A549 (cell line): ENCODE measurements at regions not wholly inside any gene's neighbourhood (a gene's known extent, or its start where the extent isn't known, plus 50 kb on each side); places are given as distances from the start of the nearest gene placed in this dataset.

Source experiments
- ATAC-seq, 2 experiments: fragments of 200-7000 bp in 1 of 2; fragments of >200 bp in 1 of 2; cut with Nextera tagmentation in 1 of 2; cut with Tn5 transposase in 1 of 2; 3 replicates each; pipeline versions ENCODE4 v1.8.0 to v1.9.1; 2018 to 2020; ENCODE audit warnings: mild to moderate bottlenecking in 1 of 2, moderate library complexity in 1 of 2
- CTCF ChIA-PET: fragments of 300-600 bp; sonication (Branson Sonifier 250); formaldehyde crosslinking; extraction: SDS; loops from one replicate; lab custom pipeline; 2021; ENCODE audit warnings: antibody characterized with exemption, inconsistent platforms; lab: Yijun Ruan, JAX
- POLR2A ChIA-PET: fragments of 350-600 bp; formaldehyde crosslinking; extraction: SDS; loops from one replicate; lab custom pipeline; 2021; ENCODE audit warnings: antibody characterized with exemption, inconsistent platforms; lab: Yijun Ruan, JAX
- DNase-seq, 2 experiments: peaks; one replicate each; pipeline versions ENCODE4 v3.0.0 to v3.0.0-alpha.2; 2011 to 2016; ENCODE audit warnings: low read depth in 1 of 2, low spot score in 1 of 2
- FAIRE-seq: peaks from 2 replicates; lab custom pipeline; 2011; peaks lifted over from hg19 to GRCh38; lab: Jason Lieb, UNC
- H3K27ac ChIP-seq, 2 experiments: fragments of >200 bp; sonication (Bioruptor Twin); formaldehyde crosslinking; 3 replicates each; pipeline ENCODE4 v1.5.1; 2016 to 2017
- H3K4me1 ChIP-seq: fragments of >200 bp; sonication (Bioruptor Twin); formaldehyde crosslinking; 3 replicates; pipeline ENCODE4 v1.6.1; 2016
- H3K4me2 ChIP-seq: fragments of >200 bp; sonication (Bioruptor Twin); formaldehyde crosslinking; 3 replicates; pipeline ENCODE4 v1.6.1; 2016
- H3K4me3 ChIP-seq: fragments of >200 bp; sonication (Bioruptor Twin); formaldehyde crosslinking; 3 replicates; pipeline ENCODE4 v1.5.1; 2016
- H3K9me3 ChIP-seq: fragments of >200 bp; sonication (Bioruptor Twin); formaldehyde crosslinking; 3 replicates; pipeline ENCODE4 v1.6.1; 2016
- BHLHE40 ChIP-seq: IDR thresholded peaks from 2 replicates; pipeline ENCODE4 v1.6.1; 2012; ENCODE audit warnings: low read depth, low read length, inconsistent platforms
- CBX2 ChIP-seq: fragments of 200-600 bp; sonication (generic); IDR thresholded peaks from 2 replicates; pipeline ENCODE4 v1.6.1; 2016; ENCODE audit warnings: low read depth, mild to moderate bottlenecking, borderline replicate concordance
- CHD2 ChIP-seq: fragments of 150-350 bp; IDR thresholded peaks from 2 replicates; pipeline ENCODE4 v1.6.1; 2014; ENCODE audit warnings: low read length; ENCODE audit not compliant: partially characterized antibody
- CHD4 ChIP-seq: fragments of 200-600 bp; sonication (generic); IDR thresholded peaks from 2 replicates; pipeline ENCODE4 v1.6.1; 2016; ENCODE audit warnings: antibody characterized with exemption, mild to moderate bottlenecking, borderline replicate concordance
- EHF ChIP-seq: fragments of 250-450 bp; sonication (Bioruptor Pico); IDR thresholded peaks from 2 replicates; pipeline ENCODE4 v1.5.0; 2020; ENCODE audit warnings: mild to moderate bottlenecking
- EHMT2 ChIP-seq: fragments of 200-600 bp; sonication (generic); IDR thresholded peaks from 2 replicates; pipeline ENCODE4 v1.6.1; 2016; ENCODE audit warnings: antibody characterized with exemption, low read depth, mild to moderate bottlenecking, moderate library complexity
- EP300 ChIP-seq, 2 experiments: fragments of >200 bp; sonication (Bioruptor Twin); formaldehyde crosslinking; IDR thresholded peaks; 2 replicates in 1 of 2; 3 replicates in 1 of 2; pipeline ENCODE4 v1.6.1; 2016 to 2017
- ESRRA ChIP-seq: fragments of 150-350 bp; IDR thresholded peaks from 2 replicates; pipeline ENCODE4 v1.6.1; 2014; ENCODE audit warnings: mild to moderate bottlenecking, low read length, borderline replicate concordance
- FOXS1 ChIP-seq: fragments of 250-450 bp; sonication (Bioruptor Pico); IDR thresholded peaks from 2 replicates; pipeline ENCODE4 v1.5.0; 2020; ENCODE audit warnings: mild to moderate bottlenecking, moderate library complexity
- HES2 ChIP-seq: fragments of >200 bp; sonication (Bioruptor Twin); formaldehyde crosslinking; IDR thresholded peaks from 2 replicates; pipeline ENCODE4 v1.6.1; 2016
- HEYL ChIP-seq: fragments of 250-450 bp; sonication (Bioruptor Pico); IDR thresholded peaks from 2 replicates; pipeline ENCODE4 v1.8.0; 2021; ENCODE audit warnings: mild to moderate bottlenecking, moderate library complexity
- HOXA7 ChIP-seq: fragments of 250-450 bp; sonication (Bioruptor Pico); IDR thresholded peaks from 2 replicates; pipeline ENCODE4 v1.5.0; 2020; ENCODE audit warnings: mild to moderate bottlenecking, moderate library complexity
- HOXB13 ChIP-seq: fragments of 250-450 bp; sonication (Bioruptor Pico); IDR thresholded peaks from 2 replicates; pipeline ENCODE4 v1.5.0; 2020; ENCODE audit warnings: low read depth, mild to moderate bottlenecking, moderate library complexity
- NPAS2 ChIP-seq: fragments of 250-450 bp; sonication (Bioruptor Pico); IDR thresholded peaks from 2 replicates; pipeline ENCODE4 v1.8.0; 2022; ENCODE audit warnings: mild to moderate bottlenecking, moderate library complexity, borderline replicate concordance
- PBX3 ChIP-seq: IDR thresholded peaks from 2 replicates; pipeline ENCODE4 v1.6.1; 2012
- POLR2A ChIP-seq: IDR thresholded peaks from 2 replicates; pipeline ENCODE4 v1.6.1; 2012; ENCODE audit warnings: mild to moderate bottlenecking, low read length
- TFCP2L1 ChIP-seq: fragments of 250-450 bp; sonication (Bioruptor Pico); IDR thresholded peaks from 2 replicates; pipeline ENCODE4 v1.5.0; 2021; ENCODE audit warnings: mild to moderate bottlenecking
- TP53 ChIP-seq: fragments of 250-450 bp; sonication (Bioruptor Pico); IDR thresholded peaks from 2 replicates; pipeline ENCODE4 v1.5.0; 2021; ENCODE audit warnings: mild to moderate bottlenecking, moderate library complexity
- ZFP36 ChIP-seq: fragments of 450-650 bp; IDR thresholded peaks from 2 replicates; pipeline ENCODE4 v1.6.1; 2014; ENCODE audit warnings: borderline replicate concordance; ENCODE audit not compliant: partially characterized antibody
- WGBS: methylation state at CpG from one replicate; pipeline ENCODE4 v1.1.6; 2017; ENCODE audit errors: missing lambda C conversion rate; 5-methylcytosine and 5-hydroxymethylcytosine counted together
- TF ChIP-seq, protein P1 (sequence below): fragments of 200-600 bp; sonication (generic); IDR thresholded peaks from 2 replicates; pipeline ENCODE4 v1.6.1; 2016; ENCODE audit warnings: antibody characterized with exemption, mild to moderate bottlenecking, moderate library complexity

- POLR2A ChIA-PET: no interaction called here
- WGBS: 40% methylated on average over 2 of the region's 2 CpGs
- FAIRE-seq: no peak
These were observed 811.2 kb downstream of the MAFB start for GRCh38 chr20:39877788-39878187.

GRCh38 chr20:39876976-39877635 is 811.9 kb downstream of the MAFB start:
- H3K4me2 ChIP-seq: no peak overlapping the region
- WGBS: 1% methylated on average over 10 of the region's 10 CpGs
- ChIA-PET CTCF (no interaction called here), POLR2A (no interaction called here)
- no peaks in the 10 kb centered on the region for H3K9me3 ChIP-seq
- no peak for TF ChIP-seq TP53 (CRISPR knock-in tag)
- TF ChIP-seq HOXA7: no peak
- TF ChIP-seq HOXB13 (CRISPR knock-in tag): no peak
- no peak for TF ChIP-seq PBX3
- TF ChIP-seq POLR2A: no peak
- no peak for TF ChIP-seq EHF (CRISPR knock-in tag)
- no peak for TF ChIP-seq EHMT2
- no peak for TF ChIP-seq EP300 (IDR thresholded peaks at IDR 0.05)
- TF ChIP-seq CHD2: no peak
- TF ChIP-seq HES2: no peak
- TF ChIP-seq CHD4: no peak
- no peak for TF ChIP-seq TFCP2L1 (CRISPR knock-in tag)
- TF ChIP-seq HEYL (CRISPR knock-in tag): no peak
- TF ChIP-seq, all 56 proteins: peak for 0
- FAIRE-seq (no peak), ATAC-seq (no peak), DNase-seq (no peak)
- no peak overlapping the region for H3K4me3 ChIP-seq
- no peaks in the 10 kb centered on the region for H3K4me1 ChIP-seq
- H3K27ac ChIP-seq: no peak overlapping the region

More at GRCh38 chr20:39877788-39878187, 811.2 kb downstream of the MAFB start:
- Histone ChIP-seq H3K4me1 (no peaks in the 10 kb centered on the region), H3K4me2 (no peak overlapping the region), H3K27ac (no peak overlapping the region), H3K9me3 (no peaks in the 10 kb centered on the region; the same call in 2 of the 3 replicates), H3K4me3 (no peak overlapping the region)
- CTCF ChIA-PET: no interaction called here
- TF ChIP-seq CHD2: no peak
- TF ChIP-seq, protein P1, sequence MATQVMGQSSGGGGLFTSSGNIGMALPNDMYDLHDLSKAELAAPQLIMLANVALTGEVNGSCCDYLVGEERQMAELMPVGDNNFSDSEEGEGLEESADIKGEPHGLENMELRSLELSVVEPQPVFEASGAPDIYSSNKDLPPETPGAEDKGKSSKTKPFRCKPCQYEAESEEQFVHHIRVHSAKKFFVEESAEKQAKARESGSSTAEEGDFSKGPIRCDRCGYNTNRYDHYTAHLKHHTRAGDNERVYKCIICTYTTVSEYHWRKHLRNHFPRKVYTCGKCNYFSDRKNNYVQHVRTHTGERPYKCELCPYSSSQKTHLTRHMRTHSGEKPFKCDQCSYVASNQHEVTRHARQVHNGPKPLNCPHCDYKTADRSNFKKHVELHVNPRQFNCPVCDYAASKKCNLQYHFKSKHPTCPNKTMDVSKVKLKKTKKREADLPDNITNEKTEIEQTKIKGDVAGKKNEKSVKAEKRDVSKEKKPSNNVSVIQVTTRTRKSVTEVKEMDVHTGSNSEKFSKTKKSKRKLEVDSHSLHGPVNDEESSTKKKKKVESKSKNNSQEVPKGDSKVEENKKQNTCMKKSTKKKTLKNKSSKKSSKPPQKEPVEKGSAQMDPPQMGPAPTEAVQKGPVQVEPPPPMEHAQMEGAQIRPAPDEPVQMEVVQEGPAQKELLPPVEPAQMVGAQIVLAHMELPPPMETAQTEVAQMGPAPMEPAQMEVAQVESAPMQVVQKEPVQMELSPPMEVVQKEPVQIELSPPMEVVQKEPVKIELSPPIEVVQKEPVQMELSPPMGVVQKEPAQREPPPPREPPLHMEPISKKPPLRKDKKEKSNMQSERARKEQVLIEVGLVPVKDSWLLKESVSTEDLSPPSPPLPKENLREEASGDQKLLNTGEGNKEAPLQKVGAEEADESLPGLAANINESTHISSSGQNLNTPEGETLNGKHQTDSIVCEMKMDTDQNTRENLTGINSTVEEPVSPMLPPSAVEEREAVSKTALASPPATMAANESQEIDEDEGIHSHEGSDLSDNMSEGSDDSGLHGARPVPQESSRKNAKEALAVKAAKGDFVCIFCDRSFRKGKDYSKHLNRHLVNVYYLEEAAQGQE: no peak
- TF ChIP-seq BHLHE40: no peak
- no peak for TF ChIP-seq NPAS2 (CRISPR knock-in tag)
- no peak for TF ChIP-seq ESRRA
- no peak for TF ChIP-seq FOXS1
- TF ChIP-seq CBX2: no peak
- TF ChIP-seq ZFP36: no peak
- DNase-seq (no peak), ATAC-seq (no peak)
